CD4-positive, alpha-beta T cell (primary cell): ENCODE measurements at regions not wholly inside any gene's neighbourhood (a gene's known extent, or its start where the extent isn't known, plus 50 kb on each side); places are given as distances from the start of the nearest gene placed in this dataset.

ENCODE experiments used
- ATAC-seq: fragments of 200-7000 bp; cut with Tn5 transposase; one replicate; pipeline ENCODE4 v1.10.0; 2022; ENCODE audit warnings: mild to moderate bottlenecking; ENCODE audit not compliant: poor library complexity
- CTCF ChIA-PET: fragments of 350-600 bp; sonication (Branson Sonifier 250); formaldehyde crosslinking; loops from one replicate; lab custom pipeline; 2021; ENCODE audit warnings: antibody characterized with exemption, inconsistent platforms; lab: Charles Lee
- POLR2A ChIA-PET: fragments of 350-600 bp; sonication (Branson Sonifier 250); formaldehyde crosslinking; loops from one replicate; lab custom pipeline; 2021; ENCODE audit warnings: antibody characterized with exemption, inconsistent platforms; lab: Charles Lee
- DNase-seq, 14 experiments: peaks; one replicate each; pipeline ENCODE4 v3.0.0-alpha.2; 2013 to 2020; ENCODE audit warnings: mixed read lengths in 2 of 14
- H3K27ac ChIP-seq, 2 donors: one replicate each; pipeline versions ENCODE4 v1.5.1 to v1.7.0; 2013; ENCODE audit warnings: low read length in 2 of 2, low read depth in 1 of 2, mild to moderate bottlenecking in 1 of 2
- H3K27me3 ChIP-seq, 2 experiments: 1 replicate in 1 of 2; 2 replicates in 1 of 2; pipeline versions ENCODE4 v1.6.1 to v1.7.0; 2013; ENCODE audit warnings: low read length in 2 of 2, control low read depth in 1 of 2, mild to moderate bottlenecking in 1 of 2, moderate library complexity in 1 of 2; ENCODE audit not compliant: insufficient read depth in 2 of 2, control insufficient read depth in 1 of 2
- H3K36me3 ChIP-seq: one replicate; pipeline ENCODE4 v1.6.1; 2013; ENCODE audit warnings: low read length, control low read depth; ENCODE audit not compliant: insufficient read depth
- H3K4me1 ChIP-seq: one replicate; pipeline ENCODE4 v1.6.1; 2013; ENCODE audit warnings: low read length, control low read depth; ENCODE audit not compliant: insufficient read depth
- H3K4me3 ChIP-seq: one replicate; pipeline ENCODE4 v1.5.1; 2013; ENCODE audit warnings: mild to moderate bottlenecking, low read length, moderate library complexity
- H3K9me3 ChIP-seq, 2 experiments: 1 replicate in 1 of 2; 2 replicates in 1 of 2; pipeline versions ENCODE4 v1.6.1 to v1.7.0; 2013; ENCODE audit warnings: low read length in 2 of 2, mild to moderate bottlenecking in 2 of 2, control low read depth in 1 of 2, moderate library complexity in 1 of 2; ENCODE audit not compliant: control insufficient read depth in 1 of 2, insufficient read depth in 1 of 2
- H3K27ac Mint-ChIP-seq: one replicate; pipeline ENCODE4 v1.8.0; 2020; ENCODE audit warnings: mixed read lengths
- H3K27me3 Mint-ChIP-seq: one replicate; pipeline ENCODE4 v1.8.0; 2021; ENCODE audit warnings: mixed read lengths
- H3K36me3 Mint-ChIP-seq: one replicate; pipeline ENCODE4 v1.8.0; 2021; ENCODE audit warnings: low read depth, mixed read lengths
- H3K4me1 Mint-ChIP-seq: one replicate; pipeline ENCODE4 v1.8.0; 2021; ENCODE audit warnings: low read depth, mixed read lengths
- H3K4me3 Mint-ChIP-seq: one replicate; pipeline ENCODE4 v1.8.0; 2020; ENCODE audit warnings: mild to moderate bottlenecking, mixed read lengths
- H3K9me3 Mint-ChIP-seq: one replicate; pipeline ENCODE4 v1.8.0; 2020; ENCODE audit warnings: mixed read lengths
- CTCF ChIP-seq: fragments of 200-600 bp; IDR thresholded peaks from one replicate; pipeline ENCODE4 v1.8.0; 2022; ENCODE audit warnings: antibody characterized with exemption, mild to moderate bottlenecking
- intact Hi-C, 2 experiments: fragments of 100-400 bp; cut with DNase I in 1 of 2; cut with micrococcal nuclease in 1 of 2; formaldehyde crosslinking; loops; one replicate each; pipeline versions ENCODE4 v1.15.1 to v1.9.0; 2023 to 2025; cut with DNase I, micrococcal nuclease

DNA sequence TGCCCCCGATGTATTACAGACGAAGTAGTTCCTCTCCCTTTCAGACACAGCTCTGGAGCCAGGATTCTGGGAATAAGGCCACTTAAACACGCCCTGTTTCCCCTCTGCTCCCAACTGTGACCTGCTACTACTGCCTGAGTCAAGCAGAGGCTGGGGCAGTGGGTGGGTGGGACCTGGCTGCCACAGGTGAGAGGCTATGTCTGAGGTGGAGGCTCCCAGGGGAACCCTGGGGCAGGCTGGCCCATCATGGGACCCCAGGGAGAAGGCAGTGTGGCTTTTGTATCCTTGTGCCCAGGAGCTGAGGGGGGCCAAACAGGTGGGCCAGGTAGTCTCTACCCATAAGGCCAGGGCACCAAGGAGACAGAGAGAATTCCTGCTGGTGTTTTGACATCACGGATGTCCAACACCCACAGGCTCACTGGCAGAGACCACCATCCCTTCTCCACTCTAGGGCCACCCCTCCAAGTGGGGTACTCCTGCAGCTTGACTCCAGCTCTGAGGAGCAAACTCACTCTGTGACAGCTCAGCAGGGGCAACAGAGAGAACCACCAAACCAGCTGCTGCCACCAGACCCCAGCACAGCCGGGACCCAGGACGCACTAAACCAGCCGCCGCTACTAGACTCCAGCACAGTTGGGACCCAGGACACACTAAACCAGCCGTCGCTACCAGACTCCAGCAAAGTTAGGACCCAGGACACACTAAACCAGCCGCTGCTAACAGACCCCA is 105.3 kb upstream of the SMURF2 start:
- Histone ChIP-seq H3K4me3 (no peak overlapping the region), H3K27me3 (no peaks in the 10 kb centered on the region), H3K4me1 (no peaks in the 10 kb centered on the region), H3K36me3 (peaks cover 21% of the 10 kb centered on the region), H3K27ac (no peak overlapping the region), H3K9me3 (no peaks in the 10 kb centered on the region)
- Mint-ChIP-seq H3K27ac (no peak overlapping the region), H3K36me3 (peaks cover 31% of the 10 kb centered on the region), H3K4me3 (no peak overlapping the region), H3K4me1 (no peaks in the 10 kb centered on the region), H3K27me3 (no peaks in the 10 kb centered on the region), H3K9me3 (no peaks in the 10 kb centered on the region)
- intact Hi-C loops, result no loop called here
- ATAC-seq (no peak), DNase-seq (no peak)
- TF ChIP-seq CTCF, result no peak
- ChIA-PET CTCF (no interaction called here), POLR2A (no interaction called here)

DNA sequence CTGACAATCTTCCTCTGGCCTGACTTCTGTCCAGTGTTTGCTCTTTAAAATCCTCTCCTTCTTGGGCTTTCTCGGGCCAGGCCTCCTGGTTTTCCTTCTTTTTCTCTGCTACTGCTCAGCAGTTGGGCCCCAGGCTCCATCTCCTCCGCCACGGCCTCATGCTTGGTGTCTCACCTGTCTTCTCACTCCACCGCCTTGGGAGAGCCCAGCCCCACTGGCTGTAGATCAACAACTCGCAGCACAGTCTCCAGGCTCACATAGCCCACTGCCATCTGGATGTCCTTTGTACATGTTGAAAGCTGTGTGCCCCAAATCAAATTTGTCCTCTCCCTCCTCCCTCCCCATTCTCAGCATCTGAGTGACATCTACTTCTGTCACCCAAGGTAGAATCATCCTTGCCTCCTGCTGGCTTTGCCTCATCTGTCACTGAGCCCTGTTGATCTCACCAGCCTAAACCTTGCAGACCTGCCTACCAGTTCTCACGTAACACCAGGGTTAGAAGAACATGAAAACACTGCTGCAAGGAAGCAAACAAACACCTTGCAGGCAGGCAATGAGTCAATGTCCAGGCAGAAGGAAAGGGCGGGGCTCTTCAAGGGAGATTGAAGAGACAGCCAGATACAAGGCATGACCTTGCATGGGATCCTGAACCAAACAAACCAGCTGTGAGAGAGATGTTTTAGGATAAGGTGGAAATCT is 103.2 kb upstream of the SMURF2 start:
- no peak for TF ChIP-seq CTCF
- Histone ChIP-seq H3K4me3 (no peak overlapping the region), H3K9me3 (no peaks in the 10 kb centered on the region), H3K27me3 (no peaks in the 10 kb centered on the region), H3K4me1 (no peaks in the 10 kb centered on the region), H3K27ac (no peak overlapping the region), H3K36me3 (peaks cover 33% of the 10 kb centered on the region)
- H3K4me1 Mint-ChIP-seq, result no peaks in the 10 kb centered on the region
- H3K4me3 Mint-ChIP-seq, result no peak overlapping the region
- H3K36me3 Mint-ChIP-seq, result peaks cover 49% of the 10 kb centered on the region
- intact Hi-C loops, result no loop called here
- ATAC-seq (no peak), DNase-seq (no peak)
- no peak overlapping the region for H3K27ac Mint-ChIP-seq
- POLR2A ChIA-PET, result interaction anchor here (0.6 kb wide), 1 partner anchor 29 kb away, joined by 3 read pairs; no protein-coding TSS in a partner anchor
- H3K27me3 Mint-ChIP-seq, result no peaks in the 10 kb centered on the region
- H3K9me3 Mint-ChIP-seq, result no peaks in the 10 kb centered on the region
- CTCF ChIA-PET, result no interaction called here

- TF ChIP-seq CTCF, result no peak
- DNase-seq (no peak), ATAC-seq (no peak)
- H3K27me3 ChIP-seq, result no peaks in the 10 kb centered on the region
- no peak overlapping the region for H3K27ac ChIP-seq
- Mint-ChIP-seq H3K27ac (no peak overlapping the region), H3K9me3 (no peaks in the 10 kb centered on the region), H3K4me3 (no peak overlapping the region), H3K36me3 (peaks cover 63% of the 10 kb centered on the region), H3K27me3 (no peaks in the 10 kb centered on the region), H3K4me1 (no peaks in the 10 kb centered on the region)
- intact Hi-C loops, result no loop called here
- H3K36me3 ChIP-seq, result peaks cover 39% of the 10 kb centered on the region
- H3K9me3 ChIP-seq, result no peaks in the 10 kb centered on the region
- POLR2A ChIA-PET, result no interaction called here
- no peak overlapping the region for H3K4me3 ChIP-seq
- no peaks in the 10 kb centered on the region for H3K4me1 ChIP-seq
- CTCF ChIA-PET, result no interaction called here
Observed at GRCh38 chr17:64750891-64751677, 89.0 kb upstream of the SMURF2 start.
